Parathyroid adenoma (tissue), 2 donors: ENCODE measurements at regions not wholly inside any gene's neighbourhood (a gene's known extent, or its start where the extent isn't known, plus 50 kb on each side); places are given as distances from the start of the nearest gene placed in this dataset.

Experiments
- H2AFZ ChIP-seq: fragments of 300-600 bp; sonication (generic); one replicate; pipeline ENCODE4 v1.7.0; 2017; ENCODE audit warnings: antibody characterized with exemption, mild to moderate bottlenecking
- H3K27ac ChIP-seq: fragments of 300-600 bp; sonication (generic); one replicate; pipeline ENCODE4 v1.7.0; 2017
- H3K27me3 ChIP-seq: fragments of 300-600 bp; sonication (generic); one replicate; pipeline ENCODE4 v1.7.0; 2017; ENCODE audit warnings: low read length; ENCODE audit not compliant: control insufficient read depth, insufficient read depth
- H3K36me3 ChIP-seq: fragments of 300-600 bp; sonication (generic); one replicate; pipeline ENCODE4 v1.7.0; 2017; ENCODE audit warnings: low read length; ENCODE audit not compliant: control insufficient read depth, insufficient read depth
- H3K4me1 ChIP-seq: fragments of 300-600 bp; sonication (generic); one replicate; pipeline ENCODE4 v1.7.0; 2017; ENCODE audit warnings: control low read depth
- H3K4me2 ChIP-seq: fragments of 300-600 bp; sonication (generic); one replicate; pipeline ENCODE4 v1.7.0; 2017; ENCODE audit warnings: low read length
- H3K4me3 ChIP-seq: fragments of 300-600 bp; sonication (generic); one replicate; pipeline ENCODE4 v1.7.0; 2017; ENCODE audit warnings: low read depth, low read length
- H3K79me2 ChIP-seq: fragments of 300-600 bp; sonication (generic); one replicate; pipeline ENCODE4 v1.7.0; 2017; ENCODE audit warnings: control low read depth
- H3K9ac ChIP-seq: fragments of 300-600 bp; sonication (generic); one replicate; pipeline ENCODE4 v1.7.0; 2017; ENCODE audit warnings: mild to moderate bottlenecking
- H3K9me3 ChIP-seq: fragments of 300-600 bp; sonication (generic); one replicate; pipeline ENCODE4 v1.7.0; 2017; ENCODE audit warnings: low read length; ENCODE audit not compliant: control insufficient read depth
- TF ChIP-seq, protein P1 (sequence below): fragments of 300-600 bp; sonication (generic); IDR thresholded peaks from one replicate; pipeline ENCODE4 v1.7.0; 2017; ENCODE audit warnings: antibody characterized with exemption, mild to moderate bottlenecking
- donor health status: primary hyperparathyroidism.

DNA sequence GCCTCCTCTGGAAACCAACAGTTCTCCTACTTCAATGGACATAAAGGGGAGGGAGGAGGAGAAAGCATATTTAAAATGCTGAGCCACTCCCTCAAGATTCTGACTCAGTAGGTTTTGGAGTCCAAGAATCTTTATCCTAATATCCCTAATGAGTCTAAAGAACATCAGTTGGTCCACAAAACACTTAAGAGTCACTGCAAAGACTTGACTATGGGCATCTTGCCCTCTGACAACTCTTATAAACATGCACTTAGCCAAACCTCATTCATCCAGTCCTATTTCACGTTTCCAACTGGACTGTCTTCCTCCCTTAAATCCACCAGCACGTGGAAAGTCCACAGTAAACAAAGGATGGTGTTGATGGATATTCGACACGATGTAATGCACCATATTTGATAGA is 172.5 kb downstream of the FAM114A2 start:
- no peak overlapping the region for H2AFZ ChIP-seq
- H3K4me1 ChIP-seq: no peaks in the 10 kb centered on the region
- no peaks in the 10 kb centered on the region for H3K36me3 ChIP-seq
- H3K27ac ChIP-seq: no peak overlapping the region
- H3K27me3 ChIP-seq: no peaks in the 10 kb centered on the region
- H3K4me3 ChIP-seq: no peak overlapping the region
- H3K9me3 ChIP-seq: no peaks in the 10 kb centered on the region
- H3K4me2 ChIP-seq: no peak overlapping the region
- TF ChIP-seq, protein P1, sequence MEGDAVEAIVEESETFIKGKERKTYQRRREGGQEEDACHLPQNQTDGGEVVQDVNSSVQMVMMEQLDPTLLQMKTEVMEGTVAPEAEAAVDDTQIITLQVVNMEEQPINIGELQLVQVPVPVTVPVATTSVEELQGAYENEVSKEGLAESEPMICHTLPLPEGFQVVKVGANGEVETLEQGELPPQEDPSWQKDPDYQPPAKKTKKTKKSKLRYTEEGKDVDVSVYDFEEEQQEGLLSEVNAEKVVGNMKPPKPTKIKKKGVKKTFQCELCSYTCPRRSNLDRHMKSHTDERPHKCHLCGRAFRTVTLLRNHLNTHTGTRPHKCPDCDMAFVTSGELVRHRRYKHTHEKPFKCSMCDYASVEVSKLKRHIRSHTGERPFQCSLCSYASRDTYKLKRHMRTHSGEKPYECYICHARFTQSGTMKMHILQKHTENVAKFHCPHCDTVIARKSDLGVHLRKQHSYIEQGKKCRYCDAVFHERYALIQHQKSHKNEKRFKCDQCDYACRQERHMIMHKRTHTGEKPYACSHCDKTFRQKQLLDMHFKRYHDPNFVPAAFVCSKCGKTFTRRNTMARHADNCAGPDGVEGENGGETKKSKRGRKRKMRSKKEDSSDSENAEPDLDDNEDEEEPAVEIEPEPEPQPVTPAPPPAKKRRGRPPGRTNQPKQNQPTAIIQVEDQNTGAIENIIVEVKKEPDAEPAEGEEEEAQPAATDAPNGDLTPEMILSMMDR: no peak
- H3K9ac ChIP-seq: no peak overlapping the region
- no peaks in the 10 kb centered on the region for H3K79me2 ChIP-seq

DNA sequence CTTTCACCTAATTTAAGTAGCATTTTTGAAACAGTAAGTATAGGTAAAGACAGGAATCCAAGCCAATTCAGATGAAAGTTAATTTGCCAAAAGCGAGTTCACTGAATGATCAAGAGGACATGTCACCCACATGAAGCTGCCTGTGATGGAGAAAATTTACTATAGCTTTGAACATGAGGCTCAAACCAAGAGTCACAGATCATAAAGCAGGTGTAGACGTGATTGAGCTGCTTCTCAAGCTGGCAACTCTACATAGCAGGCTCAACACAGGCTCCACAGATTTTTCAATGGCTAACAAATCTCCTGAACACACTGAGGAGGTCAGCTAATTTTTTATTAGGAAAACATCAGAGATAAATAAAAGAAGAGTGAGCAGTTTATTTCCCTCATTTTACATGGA is 173.7 kb downstream of the FAM114A2 start:
- H3K4me1 ChIP-seq: no peaks in the 10 kb centered on the region
- no peaks in the 10 kb centered on the region for H3K79me2 ChIP-seq
- no peaks in the 10 kb centered on the region for H3K36me3 ChIP-seq
- TF ChIP-seq, protein P1: no peak
- no peak overlapping the region for H2AFZ ChIP-seq
- H3K4me3 ChIP-seq: no peak overlapping the region
- no peaks in the 10 kb centered on the region for H3K9me3 ChIP-seq
- no peak overlapping the region for H3K9ac ChIP-seq
- H3K27ac ChIP-seq: no peak overlapping the region
- no peaks in the 10 kb centered on the region for H3K27me3 ChIP-seq
- H3K4me2 ChIP-seq: no peak overlapping the region

DNA sequence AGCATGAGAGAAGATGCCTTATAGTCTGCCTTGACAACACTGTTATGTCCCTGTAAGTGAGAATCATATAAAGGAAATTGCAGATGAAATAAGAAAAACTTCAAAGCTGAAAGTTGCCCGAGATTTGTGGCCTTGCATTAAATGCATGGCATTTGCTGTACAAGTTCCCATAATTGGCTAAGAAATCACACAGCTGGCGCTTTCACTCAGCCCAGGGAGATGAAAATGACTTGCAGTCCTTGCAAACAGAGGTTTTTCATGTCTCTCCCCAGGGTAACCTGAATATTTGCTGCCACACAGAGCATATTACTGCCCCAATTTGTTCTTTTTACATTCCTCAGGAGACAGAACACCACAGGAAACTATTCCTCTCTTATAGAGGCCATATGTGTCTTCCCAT is 174.8 kb downstream of the FAM114A2 start:
- Histone ChIP-seq H3K36me3 (no peaks in the 10 kb centered on the region), H3K9me3 (no peaks in the 10 kb centered on the region), H3K27me3 (no peaks in the 10 kb centered on the region)

More for the DNA sequence above, 174.8 kb downstream of the FAM114A2 start:
- H3K79me2 ChIP-seq: no peaks in the 10 kb centered on the region
- H3K4me1 ChIP-seq: no peaks in the 10 kb centered on the region
- H3K4me2 ChIP-seq: no peak overlapping the region
- H3K27ac ChIP-seq: no peak overlapping the region
- H2AFZ ChIP-seq: no peak overlapping the region
- H3K4me3 ChIP-seq: no peak overlapping the region
- no peak overlapping the region for H3K9ac ChIP-seq
- TF ChIP-seq, protein P1: no peak
